LNCAP (cell line): ENCODE measurements at regions not wholly inside any gene's neighbourhood (a gene's known extent, or its start where the extent isn't known, plus 50 kb on each side); places are given as distances from the start of the nearest gene placed in this dataset.

Experiments used
- TF ChIP-seq, protein P1 (sequence below): fragments of 450-650 bp; IDR thresholded peaks from 2 replicates; pipeline ENCODE4 v1.5.1; 2017; ENCODE audit warnings: mild to moderate bottlenecking

DNA sequence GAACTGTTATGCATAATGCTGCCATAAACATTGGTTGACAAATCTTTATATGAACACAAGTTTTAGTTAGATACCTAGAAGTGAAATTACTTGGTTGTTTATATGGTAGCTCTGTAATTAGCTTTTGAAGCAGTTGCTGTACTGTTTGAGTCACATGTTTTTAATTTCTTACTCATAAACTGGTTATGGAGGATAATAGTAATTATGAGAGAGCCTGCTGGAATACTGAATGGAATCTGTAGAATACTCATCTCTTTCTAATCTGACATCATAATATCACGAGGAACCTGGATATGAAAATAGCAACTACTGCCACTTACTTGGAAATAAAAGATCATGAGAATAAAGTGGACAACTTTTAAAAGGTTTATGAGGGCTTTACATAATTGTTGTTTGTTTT is 509.2 kb downstream of the CETN3 start:
- TF ChIP-seq, protein P1, sequence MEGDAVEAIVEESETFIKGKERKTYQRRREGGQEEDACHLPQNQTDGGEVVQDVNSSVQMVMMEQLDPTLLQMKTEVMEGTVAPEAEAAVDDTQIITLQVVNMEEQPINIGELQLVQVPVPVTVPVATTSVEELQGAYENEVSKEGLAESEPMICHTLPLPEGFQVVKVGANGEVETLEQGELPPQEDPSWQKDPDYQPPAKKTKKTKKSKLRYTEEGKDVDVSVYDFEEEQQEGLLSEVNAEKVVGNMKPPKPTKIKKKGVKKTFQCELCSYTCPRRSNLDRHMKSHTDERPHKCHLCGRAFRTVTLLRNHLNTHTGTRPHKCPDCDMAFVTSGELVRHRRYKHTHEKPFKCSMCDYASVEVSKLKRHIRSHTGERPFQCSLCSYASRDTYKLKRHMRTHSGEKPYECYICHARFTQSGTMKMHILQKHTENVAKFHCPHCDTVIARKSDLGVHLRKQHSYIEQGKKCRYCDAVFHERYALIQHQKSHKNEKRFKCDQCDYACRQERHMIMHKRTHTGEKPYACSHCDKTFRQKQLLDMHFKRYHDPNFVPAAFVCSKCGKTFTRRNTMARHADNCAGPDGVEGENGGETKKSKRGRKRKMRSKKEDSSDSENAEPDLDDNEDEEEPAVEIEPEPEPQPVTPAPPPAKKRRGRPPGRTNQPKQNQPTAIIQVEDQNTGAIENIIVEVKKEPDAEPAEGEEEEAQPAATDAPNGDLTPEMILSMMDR = no peak

DNA sequence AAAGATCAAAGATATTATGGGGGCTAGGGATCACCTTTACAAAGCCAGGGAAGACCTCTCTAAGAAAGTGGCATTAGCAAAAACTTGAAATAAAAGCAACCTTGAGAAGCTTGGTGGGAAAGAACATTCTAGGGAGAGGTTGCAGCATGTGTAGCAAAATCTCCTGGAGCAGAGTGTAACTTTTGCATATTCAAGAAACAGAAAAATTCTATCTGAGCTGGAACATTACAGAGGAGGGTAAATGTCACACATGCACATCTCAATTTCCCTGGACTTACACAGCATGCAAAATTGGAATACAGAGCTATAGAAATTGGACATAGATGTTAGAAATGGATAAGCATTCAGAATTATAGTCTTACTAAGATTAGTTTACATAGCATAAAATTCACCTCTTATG is 510.0 kb downstream of the CETN3 start:
- TF ChIP-seq, protein P1 = no peak

DNA sequence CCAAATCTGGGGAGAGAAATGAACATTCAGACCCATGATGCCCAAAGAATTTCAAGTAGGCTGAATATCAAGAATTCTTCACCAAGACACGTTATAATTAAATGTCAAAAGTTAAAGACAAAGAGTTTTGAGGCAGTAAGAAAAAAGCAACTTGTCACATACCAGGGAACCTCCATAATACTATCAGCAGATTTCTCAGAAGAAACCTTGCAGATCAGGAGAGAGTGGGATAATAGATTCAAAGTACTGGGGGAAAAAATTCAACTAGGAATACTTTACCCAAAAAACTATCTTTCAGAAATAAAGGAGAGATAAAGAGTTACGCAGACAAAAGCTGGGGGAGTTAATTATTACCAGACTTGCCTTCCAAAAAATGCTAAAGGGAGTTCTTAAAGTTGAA is 516.0 kb downstream of the CETN3 start:
- TF ChIP-seq, protein P1 = no peak

DNA sequence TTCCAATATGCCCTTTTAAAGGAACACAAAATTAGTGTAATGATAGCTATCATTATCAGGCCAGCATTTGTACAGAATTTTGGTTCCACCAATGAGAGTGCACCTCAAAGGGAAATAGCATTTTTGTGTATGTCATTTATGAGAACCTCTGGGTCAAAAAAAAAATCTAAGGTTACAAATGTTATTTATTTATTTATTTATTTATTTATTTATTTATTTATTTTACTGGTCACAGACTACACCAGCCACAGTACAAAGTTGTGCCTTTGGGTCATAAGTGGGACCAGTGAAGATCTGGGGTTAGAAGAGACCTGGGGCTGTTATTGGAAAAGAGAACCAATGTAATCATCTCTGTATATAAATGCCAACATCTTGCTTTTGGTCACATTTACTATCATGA is 523.9 kb downstream of the CETN3 start:
- TF ChIP-seq, protein P1 = no peak

DNA sequence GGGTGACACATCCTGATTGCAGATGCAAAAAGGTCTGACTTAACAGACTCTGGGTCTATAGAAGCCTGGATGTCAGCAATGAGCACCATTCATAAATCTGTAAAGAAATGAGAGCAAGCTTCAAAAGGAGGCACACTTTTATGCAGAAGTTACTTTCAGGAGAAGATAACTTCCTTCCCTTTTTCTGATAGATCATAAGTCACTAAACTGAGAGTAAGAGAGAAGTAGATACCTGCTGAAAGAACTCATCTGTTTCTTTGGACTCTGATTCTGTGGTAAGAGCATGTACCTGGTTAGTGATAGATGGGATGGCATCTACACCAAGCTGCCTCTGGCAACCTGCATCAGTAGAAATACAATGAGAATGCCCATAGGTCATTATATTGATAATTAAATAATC is 525.6 kb downstream of the CETN3 start:
- TF ChIP-seq, protein P1 = no peak

DNA sequence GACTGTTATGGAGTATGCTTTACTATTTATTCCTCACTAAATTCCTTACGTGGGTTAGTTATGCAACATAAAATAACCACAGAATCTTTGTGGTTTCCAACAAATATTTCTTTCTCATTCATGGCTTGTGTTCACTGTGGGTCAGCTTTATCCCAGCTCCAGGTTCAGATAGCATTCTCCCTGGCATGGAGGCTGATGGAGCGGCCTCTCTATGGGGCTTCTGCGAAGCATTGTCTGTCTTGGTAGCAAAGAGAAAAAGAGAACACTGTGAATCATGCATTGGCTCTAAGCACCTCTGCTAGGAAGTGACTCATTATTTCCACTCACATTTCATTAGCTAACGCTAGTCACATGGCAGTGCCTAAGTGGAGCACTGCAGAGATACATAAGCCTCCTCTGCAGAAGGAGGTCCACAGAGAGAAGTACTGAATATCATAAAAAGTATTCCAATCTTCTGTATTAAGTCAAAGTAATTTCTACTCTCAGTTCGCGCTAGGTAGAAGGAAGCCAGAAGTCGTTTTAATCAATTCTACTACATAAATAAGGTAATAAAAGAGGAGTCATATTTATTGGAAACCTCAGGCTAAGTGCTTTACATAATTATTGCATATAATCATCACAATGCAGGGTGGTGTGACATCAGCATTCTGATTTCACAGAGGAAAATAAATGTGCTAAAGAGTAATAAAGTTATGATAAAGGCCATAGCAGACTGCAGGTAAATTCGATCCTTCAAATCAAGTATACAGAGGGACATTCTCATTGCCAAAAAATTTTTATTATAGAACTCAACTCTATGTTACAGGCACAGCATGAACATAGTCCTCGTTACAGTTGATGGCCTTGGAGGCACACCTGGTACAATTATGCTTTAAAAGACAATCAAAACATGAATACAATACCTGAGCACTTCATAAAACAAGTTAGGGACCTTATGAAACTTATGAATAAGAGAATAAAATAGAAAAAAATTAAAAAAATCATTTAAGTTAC is 531.1 kb downstream of the CETN3 start:
- TF ChIP-seq, protein P1 = no peak

DNA sequence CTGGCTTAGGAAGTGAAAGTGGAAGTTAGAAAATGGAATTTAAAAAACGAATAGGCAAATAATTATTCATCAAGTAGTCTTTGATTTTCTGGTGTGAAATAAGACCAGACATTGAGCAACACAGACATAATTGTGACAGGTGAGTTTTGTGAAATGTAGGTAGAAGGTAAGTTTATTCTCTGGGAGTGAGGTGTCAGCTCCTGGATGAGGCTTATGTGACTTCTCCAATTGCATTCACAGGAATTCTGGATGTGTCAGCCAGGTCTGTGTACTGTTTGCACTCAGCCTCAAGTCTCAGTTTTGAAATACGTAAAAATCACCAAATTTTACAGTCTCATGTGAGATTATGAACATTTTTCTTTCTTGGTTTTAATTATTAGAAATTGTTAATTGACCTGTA is 537.6 kb downstream of the CETN3 start:
- TF ChIP-seq, protein P1 = no peak
